Kidney epithelial cell (primary cell): ENCODE measurements at regions not wholly inside any gene's neighbourhood (a gene's known extent, or its start where the extent isn't known, plus 50 kb on each side); places are given as distances from the start of the nearest gene placed in this dataset.

Experiments
- DNase-seq: peaks from one replicate; pipeline ENCODE4 v3.0.0-alpha.2; 2010; ENCODE audit warnings: low read depth
- H3K27me3 ChIP-seq: 2 replicates; pipeline ENCODE4 v1.6.0; 2011; ENCODE audit warnings: low read length; ENCODE audit not compliant: control insufficient read depth, insufficient read depth
- H3K36me3 ChIP-seq: 2 replicates; pipeline ENCODE4 v1.5.1; 2011; ENCODE audit warnings: low read length; ENCODE audit not compliant: control insufficient read depth, insufficient read depth
- H3K4me3 ChIP-seq: 2 replicates; pipeline ENCODE4 v1.5.1; 2011; ENCODE audit warnings: low read depth, mild to moderate bottlenecking, control low read depth, low read length
- CTCF ChIP-seq: IDR thresholded peaks from 2 replicates; pipeline ENCODE4 v1.5.1; 2011; ENCODE audit warnings: mild to moderate bottlenecking, moderate library complexity, low read length, control low read depth, inconsistent platforms; ENCODE audit not compliant: insufficient read depth, poor library complexity, severe bottlenecking

- Histone ChIP-seq H3K36me3 (no peaks in the 10 kb centered on the region), H3K27me3 (no peaks in the 10 kb centered on the region), H3K4me3 (no peak overlapping the region)
- TF ChIP-seq CTCF = no peak
- no peak for DNase-seq
These were observed 136.9 kb downstream of the SCARB1 start for GRCh38 chr12:124726596-124727263.

GRCh38 chr12:124725597-124726237, 137.9 kb downstream of the SCARB1 start:
- no peaks in the 10 kb centered on the region for H3K27me3 ChIP-seq
- no peaks in the 10 kb centered on the region for H3K36me3 ChIP-seq
- DNase-seq = no peak
- no peak for TF ChIP-seq CTCF
- no peak overlapping the region for H3K4me3 ChIP-seq

GRCh38 chr12:124725099-124725498, 138.6 kb downstream of the SCARB1 start:
- TF ChIP-seq CTCF = no peak
- Histone ChIP-seq H3K4me3 (no peak overlapping the region), H3K27me3 (no peaks in the 10 kb centered on the region), H3K36me3 (no peaks in the 10 kb centered on the region)
- no peak for DNase-seq

GRCh38 chr12:124722878-124723277, 140.8 kb downstream of the SCARB1 start:
- Histone ChIP-seq H3K27me3 (no peaks in the 10 kb centered on the region), H3K36me3 (no peaks in the 10 kb centered on the region), H3K4me3 (no peak overlapping the region)
- TF ChIP-seq CTCF = no peak
- DNase-seq = no peak

GRCh38 chr12:124721501-124722162, 142.0 kb downstream of the SCARB1 start:
- Histone ChIP-seq H3K27me3 (no peaks in the 10 kb centered on the region), H3K36me3 (no peaks in the 10 kb centered on the region), H3K4me3 (no peak overlapping the region)
- DNase-seq = no peak
- no peak for TF ChIP-seq CTCF
